AG09309 (cell line): ENCODE measurements at regions not wholly inside any gene's neighbourhood (a gene's known extent, or its start where the extent isn't known, plus 50 kb on each side); places are given as distances from the start of the nearest gene placed in this dataset.

Source experiments
- DNase-seq: peaks from one replicate; pipeline ENCODE4 v3.0.0-alpha.2; 2010; ENCODE audit warnings: low read depth
- H3K4me3 ChIP-seq: 2 replicates; pipeline ENCODE4 v1.5.1; 2011; ENCODE audit warnings: mild to moderate bottlenecking, low read depth, low read length, moderate library complexity; ENCODE audit not compliant: control insufficient read depth
- TF ChIP-seq, protein P1 (sequence below): IDR thresholded peaks from 2 replicates; pipeline ENCODE4 v1.5.1; 2011; ENCODE audit warnings: mild to moderate bottlenecking, low read depth, low read length, inconsistent platforms; ENCODE audit not compliant: insufficient read depth, control insufficient read depth; ENCODE audit errors: missing control alignments

DNA sequence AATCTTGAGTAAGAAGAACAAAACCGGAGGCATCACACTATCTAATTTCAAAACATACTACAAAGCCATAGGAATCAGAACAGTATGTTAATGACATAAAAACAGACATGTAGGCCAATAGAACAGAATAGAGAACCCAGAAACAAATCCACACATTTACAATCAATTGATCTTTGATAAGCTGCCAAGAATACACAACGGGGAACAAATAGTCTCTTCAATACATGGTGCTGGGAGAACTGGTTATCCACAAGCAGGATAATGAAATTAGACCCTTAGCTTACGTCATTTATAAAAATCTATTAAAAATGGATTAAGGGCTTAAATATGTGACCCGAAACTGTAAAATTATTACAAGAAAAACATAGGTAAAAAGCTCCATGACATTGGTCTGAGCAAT, 417.7 kb downstream of the INSC start:
- TF ChIP-seq, protein P1, sequence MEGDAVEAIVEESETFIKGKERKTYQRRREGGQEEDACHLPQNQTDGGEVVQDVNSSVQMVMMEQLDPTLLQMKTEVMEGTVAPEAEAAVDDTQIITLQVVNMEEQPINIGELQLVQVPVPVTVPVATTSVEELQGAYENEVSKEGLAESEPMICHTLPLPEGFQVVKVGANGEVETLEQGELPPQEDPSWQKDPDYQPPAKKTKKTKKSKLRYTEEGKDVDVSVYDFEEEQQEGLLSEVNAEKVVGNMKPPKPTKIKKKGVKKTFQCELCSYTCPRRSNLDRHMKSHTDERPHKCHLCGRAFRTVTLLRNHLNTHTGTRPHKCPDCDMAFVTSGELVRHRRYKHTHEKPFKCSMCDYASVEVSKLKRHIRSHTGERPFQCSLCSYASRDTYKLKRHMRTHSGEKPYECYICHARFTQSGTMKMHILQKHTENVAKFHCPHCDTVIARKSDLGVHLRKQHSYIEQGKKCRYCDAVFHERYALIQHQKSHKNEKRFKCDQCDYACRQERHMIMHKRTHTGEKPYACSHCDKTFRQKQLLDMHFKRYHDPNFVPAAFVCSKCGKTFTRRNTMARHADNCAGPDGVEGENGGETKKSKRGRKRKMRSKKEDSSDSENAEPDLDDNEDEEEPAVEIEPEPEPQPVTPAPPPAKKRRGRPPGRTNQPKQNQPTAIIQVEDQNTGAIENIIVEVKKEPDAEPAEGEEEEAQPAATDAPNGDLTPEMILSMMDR = no peak
- H3K4me3 ChIP-seq = no peak overlapping the region
- DNase-seq = no peak

DNA sequence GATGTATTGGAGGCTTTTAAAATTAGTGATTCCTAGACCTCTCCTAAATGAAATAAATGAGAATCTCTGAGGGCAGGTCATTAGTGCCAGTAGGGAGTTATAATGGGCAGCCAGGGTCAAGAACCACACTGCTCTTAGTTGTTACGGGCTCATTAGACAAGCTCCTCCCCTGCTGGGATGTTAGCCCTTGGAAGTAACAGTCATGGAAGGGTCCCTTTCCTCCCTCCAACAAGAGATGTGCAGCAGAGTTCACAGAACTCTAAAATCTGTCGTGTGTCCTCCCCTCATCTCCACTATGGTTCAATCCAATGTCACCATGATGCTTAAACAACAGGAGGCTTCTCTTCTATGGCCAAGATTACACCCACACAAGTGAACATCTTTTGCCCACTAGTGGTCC, 419.5 kb downstream of the INSC start:
- TF ChIP-seq, protein P1 = no peak
- DNase-seq = no peak
- H3K4me3 ChIP-seq = no peak overlapping the region

DNA sequence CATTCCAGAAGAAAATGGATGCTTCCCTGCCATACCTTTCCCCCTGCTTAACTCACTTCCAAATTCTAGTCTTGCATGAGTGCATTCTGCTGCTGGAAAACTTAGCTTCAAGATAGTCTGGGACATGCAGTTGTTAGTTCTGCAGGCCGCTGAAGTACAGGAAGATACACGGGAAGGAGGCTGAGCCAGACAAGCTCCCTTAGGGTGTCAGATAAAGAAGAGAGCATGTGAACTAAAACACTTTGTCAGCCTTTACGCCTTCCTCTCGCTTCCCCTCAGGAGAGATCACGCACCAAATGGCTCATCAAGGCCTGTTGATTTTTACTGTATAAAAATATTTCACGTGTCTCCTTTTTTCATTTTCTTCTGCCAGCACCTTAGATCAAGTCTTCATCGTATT, 420.7 kb downstream of the INSC start:
- TF ChIP-seq, protein P1 = no peak
- H3K4me3 ChIP-seq = no peak overlapping the region
- DNase-seq = no peak

DNA sequence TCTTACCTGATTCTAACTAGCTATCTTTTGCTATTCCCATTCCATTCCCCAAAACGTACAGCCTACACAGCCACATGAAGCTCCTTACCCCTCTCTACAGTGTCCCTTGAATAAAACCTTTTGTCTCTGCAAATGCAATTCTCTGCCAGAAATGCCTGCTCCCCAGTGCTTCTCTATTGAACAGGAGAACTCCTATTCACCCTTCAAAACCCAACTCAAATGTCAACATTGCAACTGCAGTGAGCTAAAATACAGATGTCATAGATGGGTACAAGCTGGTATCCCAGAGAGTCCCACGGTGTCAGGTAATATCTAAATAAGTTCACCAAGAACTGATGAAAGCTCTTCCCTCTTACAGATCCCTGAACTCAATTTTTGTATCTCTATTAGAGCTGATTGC, 421.7 kb downstream of the INSC start:
- H3K4me3 ChIP-seq = no peak overlapping the region
- TF ChIP-seq, protein P1 = no peak
- DNase-seq = no peak

GRCh38 chr11:15539645-15540044, 424.9 kb downstream of the INSC start:
- no peak for DNase-seq
- TF ChIP-seq, protein P1 = no peak
- no peak overlapping the region for H3K4me3 ChIP-seq

DNA sequence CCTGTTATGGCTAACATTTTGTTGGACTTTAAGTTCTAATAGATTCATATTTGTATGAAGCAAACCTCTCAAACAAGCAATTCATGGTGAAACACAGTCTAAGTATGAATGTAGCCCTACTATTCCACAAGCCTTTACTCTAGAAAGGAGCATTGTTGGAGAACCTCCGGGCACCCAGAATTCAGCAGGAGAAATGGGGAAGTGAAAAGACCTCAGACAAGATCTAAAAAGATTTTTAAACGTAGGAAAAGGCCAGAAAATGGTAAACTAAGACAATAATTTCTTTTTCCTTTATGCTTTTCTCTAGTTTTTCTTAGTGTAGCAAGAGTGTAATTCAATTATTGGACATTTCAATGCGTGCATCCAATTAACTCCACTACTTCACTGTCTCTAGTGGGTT, 426.4 kb downstream of the INSC start:
- TF ChIP-seq, protein P1 = no peak
- no peak overlapping the region for H3K4me3 ChIP-seq
- no peak for DNase-seq

DNA sequence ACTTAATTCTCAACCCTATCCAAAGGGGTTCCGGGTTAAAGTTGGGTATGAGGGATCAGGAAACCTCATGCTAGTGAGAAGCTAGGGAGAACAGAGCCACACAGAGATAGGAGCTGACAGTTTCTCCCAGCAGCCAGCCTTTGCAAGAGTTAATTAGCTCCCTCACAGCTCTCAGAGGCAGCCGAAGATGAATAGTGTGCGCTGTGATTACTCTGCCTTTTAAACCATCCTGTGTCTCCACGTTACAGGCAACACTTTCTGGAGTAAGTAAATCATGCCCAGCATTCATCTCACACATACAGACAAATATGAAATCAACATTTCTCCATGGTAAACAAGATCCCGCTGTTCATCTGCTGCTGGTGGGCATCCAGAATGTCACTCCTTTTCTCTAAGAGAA, 429.6 kb downstream of the INSC start:
- DNase-seq = no peak
- TF ChIP-seq, protein P1 = no peak

More for the DNA sequence above, 429.6 kb downstream of the INSC start:
- no peak overlapping the region for H3K4me3 ChIP-seq
